ENCODE measurements at regions not wholly inside any gene's neighbourhood (a gene's known extent, or its start where the extent isn't known, plus 50 kb on each side); places are given as distances from the start of the nearest gene placed in this dataset.

DNA sequence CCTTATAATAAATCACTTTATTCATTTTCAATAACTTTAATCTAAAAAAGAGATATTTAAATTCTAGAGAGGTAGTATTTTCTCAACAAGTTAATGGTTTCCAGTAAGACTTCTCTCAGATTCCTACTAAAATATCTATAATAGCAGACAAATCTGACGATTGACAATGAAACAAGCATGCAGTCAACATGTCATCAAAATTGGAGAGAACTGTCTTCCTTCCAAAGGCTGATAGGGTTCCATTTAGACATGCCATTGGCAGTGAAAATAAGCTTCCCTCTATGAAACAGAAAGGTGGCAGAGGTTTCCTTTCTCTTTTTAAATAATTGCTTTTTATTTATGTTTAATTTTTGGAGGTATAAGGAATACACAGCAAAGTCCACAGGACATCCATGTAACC lies 217.1 kb downstream of the POM121L12 start:
- H3K79me2 ChIP-seq (ENCODE audit: insufficient read depth, low read length) = no peaks in the 10 kb centered on the region
- no peak overlapping the region for H3K9ac ChIP-seq (ENCODE audit: insufficient read depth, low read depth, low read length)
- no peaks in the 10 kb centered on the region for H3K4me1 ChIP-seq (ENCODE audit: insufficient read depth, low read length)
- no peaks in the 10 kb centered on the region for H4K20me1 ChIP-seq (ENCODE audit: insufficient read depth, low read length)
- ChIA-PET POLR2A (no interaction called here), CTCF (ENCODE audit: low intra/inter-chr PET ratio, low total read pairs) (no interaction called here)
- no peak overlapping the region for H3K4me2 ChIP-seq (ENCODE audit: low read depth, low read length)
- BruUV-seq (replicated peaks) = no TSS peak
- ATAC-seq = no peak
- peaks cover 56% of the 10 kb centered on the region for H3K9me3 ChIP-seq (ENCODE audit: low read length)
- H2AFZ ChIP-seq (ENCODE audit: low read length) = no peak overlapping the region
- 3% methylated on average over 1 of the region's 1 CpG for WGBS (ENCODE audit: low lambda C conversion rate)
- intact Hi-C loops (cut with micrococcal nuclease; ENCODE audit: unreplicated experiment) (no loop called here), in situ Hi-C loops (cut with HindIII; ENCODE audit: extremely low pct_ligation_motif_present, low pct_unique_long_range_greater_than_20kb) (no loop called here)
- no peak for FAIRE-seq
- no peaks in the 10 kb centered on the region for H3K27me3 ChIP-seq (ENCODE audit: control insufficient read depth in 1 of 2, insufficient read depth in 2 of 2, low read length in 2 of 2)
- no peak overlapping the region for H3K4me3 ChIP-seq (replicated peaks in 1 of 3; ENCODE audit: insufficient read depth in 1 of 3, low read depth in 2 of 3, low read length in 3 of 3)
- H3K36me3 ChIP-seq (replicated peaks in 1 of 2; ENCODE audit: control insufficient read depth in 1 of 2, insufficient read depth in 2 of 2, low read length in 2 of 2) = no peaks in the 10 kb centered on the region
- no peak overlapping the region for H3K27ac ChIP-seq (ENCODE audit: extremely low read length, insufficient read depth, low read length)
- TF ChIP-seq, protein P1, sequence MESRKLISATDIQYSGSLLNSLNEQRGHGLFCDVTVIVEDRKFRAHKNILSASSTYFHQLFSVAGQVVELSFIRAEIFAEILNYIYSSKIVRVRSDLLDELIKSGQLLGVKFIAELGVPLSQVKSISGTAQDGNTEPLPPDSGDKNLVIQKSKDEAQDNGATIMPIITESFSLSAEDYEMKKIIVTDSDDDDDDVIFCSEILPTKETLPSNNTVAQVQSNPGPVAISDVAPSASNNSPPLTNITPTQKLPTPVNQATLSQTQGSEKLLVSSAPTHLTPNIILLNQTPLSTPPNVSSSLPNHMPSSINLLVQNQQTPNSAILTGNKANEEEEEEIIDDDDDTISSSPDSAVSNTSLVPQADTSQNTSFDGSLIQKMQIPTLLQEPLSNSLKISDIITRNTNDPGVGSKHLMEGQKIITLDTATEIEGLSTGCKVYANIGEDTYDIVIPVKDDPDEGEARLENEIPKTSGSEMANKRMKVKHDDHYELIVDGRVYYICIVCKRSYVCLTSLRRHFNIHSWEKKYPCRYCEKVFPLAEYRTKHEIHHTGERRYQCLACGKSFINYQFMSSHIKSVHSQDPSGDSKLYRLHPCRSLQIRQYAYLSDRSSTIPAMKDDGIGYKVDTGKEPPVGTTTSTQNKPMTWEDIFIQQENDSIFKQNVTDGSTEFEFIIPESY (CRISPR knock-in tag; IDR thresholded peaks at IDR 0.05) = no peak
- TF ChIP-seq RBM22 (optimal IDR thresholded peaks at IDR 0.05; ENCODE audit: low read length) = no peak
- no peak for TF ChIP-seq ZIK1 (CRISPR knock-in tag; IDR thresholded peaks at IDR 0.05; ENCODE audit: borderline replicate concordance, low read depth)
- no peak for TF ChIP-seq SALL1 (CRISPR knock-in tag; IDR thresholded peaks at IDR 0.05)
- TF ChIP-seq PCBP2 (optimal IDR thresholded peaks at IDR 0.05; ENCODE audit: low read depth, low read length, poor library complexity, severe bottlenecking) = no peak
- no peak for TF ChIP-seq ZNF614 (CRISPR knock-in tag; IDR thresholded peaks at IDR 0.05; ENCODE audit: borderline replicate concordance)
- no peak for TF ChIP-seq NFKB2 (CRISPR knock-in tag; IDR thresholded peaks at IDR 0.05; ENCODE audit: borderline replicate concordance)
- TF ChIP-seq ZNF746 (CRISPR knock-in tag; IDR thresholded peaks at IDR 0.05) = no peak
- TF ChIP-seq, protein P2, sequence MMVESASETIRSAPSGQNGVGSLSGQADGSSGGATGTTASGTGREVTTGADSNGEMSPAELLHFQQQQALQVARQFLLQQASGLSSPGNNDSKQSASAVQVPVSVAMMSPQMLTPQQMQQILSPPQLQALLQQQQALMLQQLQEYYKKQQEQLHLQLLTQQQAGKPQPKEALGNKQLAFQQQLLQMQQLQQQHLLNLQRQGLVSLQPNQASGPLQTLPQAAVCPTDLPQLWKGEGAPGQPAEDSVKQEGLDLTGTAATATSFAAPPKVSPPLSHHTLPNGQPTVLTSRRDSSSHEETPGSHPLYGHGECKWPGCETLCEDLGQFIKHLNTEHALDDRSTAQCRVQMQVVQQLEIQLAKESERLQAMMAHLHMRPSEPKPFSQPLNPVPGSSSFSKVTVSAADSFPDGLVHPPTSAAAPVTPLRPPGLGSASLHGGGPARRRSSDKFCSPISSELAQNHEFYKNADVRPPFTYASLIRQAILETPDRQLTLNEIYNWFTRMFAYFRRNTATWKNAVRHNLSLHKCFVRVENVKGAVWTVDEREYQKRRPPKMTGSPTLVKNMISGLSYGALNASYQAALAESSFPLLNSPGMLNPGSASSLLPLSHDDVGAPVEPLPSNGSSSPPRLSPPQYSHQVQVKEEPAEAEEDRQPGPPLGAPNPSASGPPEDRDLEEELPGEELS (CRISPR knock-in tag; IDR thresholded peaks at IDR 0.05) = no peak
- no peak for TF ChIP-seq RAD21 (CRISPR knock-in tag; IDR thresholded peaks at IDR 0.05)
- TF ChIP-seq, protein P3, sequence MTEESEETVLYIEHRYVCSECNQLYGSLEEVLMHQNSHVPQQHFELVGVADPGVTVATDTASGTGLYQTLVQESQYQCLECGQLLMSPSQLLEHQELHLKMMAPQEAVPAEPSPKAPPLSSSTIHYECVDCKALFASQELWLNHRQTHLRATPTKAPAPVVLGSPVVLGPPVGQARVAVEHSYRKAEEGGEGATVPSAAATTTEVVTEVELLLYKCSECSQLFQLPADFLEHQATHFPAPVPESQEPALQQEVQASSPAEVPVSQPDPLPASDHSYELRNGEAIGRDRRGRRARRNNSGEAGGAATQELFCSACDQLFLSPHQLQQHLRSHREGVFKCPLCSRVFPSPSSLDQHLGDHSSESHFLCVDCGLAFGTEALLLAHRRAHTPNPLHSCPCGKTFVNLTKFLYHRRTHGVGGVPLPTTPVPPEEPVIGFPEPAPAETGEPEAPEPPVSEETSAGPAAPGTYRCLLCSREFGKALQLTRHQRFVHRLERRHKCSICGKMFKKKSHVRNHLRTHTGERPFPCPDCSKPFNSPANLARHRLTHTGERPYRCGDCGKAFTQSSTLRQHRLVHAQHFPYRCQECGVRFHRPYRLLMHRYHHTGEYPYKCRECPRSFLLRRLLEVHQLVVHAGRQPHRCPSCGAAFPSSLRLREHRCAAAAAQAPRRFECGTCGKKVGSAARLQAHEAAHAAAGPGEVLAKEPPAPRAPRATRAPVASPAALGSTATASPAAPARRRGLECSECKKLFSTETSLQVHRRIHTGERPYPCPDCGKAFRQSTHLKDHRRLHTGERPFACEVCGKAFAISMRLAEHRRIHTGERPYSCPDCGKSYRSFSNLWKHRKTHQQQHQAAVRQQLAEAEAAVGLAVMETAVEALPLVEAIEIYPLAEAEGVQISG (CRISPR knock-in tag; IDR thresholded peaks at IDR 0.05) = no peak
- TF ChIP-seq, protein P4, sequence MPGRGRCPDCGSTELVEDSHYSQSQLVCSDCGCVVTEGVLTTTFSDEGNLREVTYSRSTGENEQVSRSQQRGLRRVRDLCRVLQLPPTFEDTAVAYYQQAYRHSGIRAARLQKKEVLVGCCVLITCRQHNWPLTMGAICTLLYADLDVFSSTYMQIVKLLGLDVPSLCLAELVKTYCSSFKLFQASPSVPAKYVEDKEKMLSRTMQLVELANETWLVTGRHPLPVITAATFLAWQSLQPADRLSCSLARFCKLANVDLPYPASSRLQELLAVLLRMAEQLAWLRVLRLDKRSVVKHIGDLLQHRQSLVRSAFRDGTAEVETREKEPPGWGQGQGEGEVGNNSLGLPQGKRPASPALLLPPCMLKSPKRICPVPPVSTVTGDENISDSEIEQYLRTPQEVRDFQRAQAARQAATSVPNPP (CRISPR knock-in tag; IDR thresholded peaks at IDR 0.05) = no peak
- TF ChIP-seq ZNF761 (CRISPR knock-in tag; conservative IDR thresholded peaks at IDR 0.05) = no peak
- TF ChIP-seq MIER2 (CRISPR knock-in tag; IDR thresholded peaks at IDR 0.05) = no peak
- TF ChIP-seq ETV5 (CRISPR knock-in tag; IDR thresholded peaks at IDR 0.05; ENCODE audit: borderline replicate concordance) = no peak
- no peak for TF ChIP-seq ZNF20 (CRISPR knock-in tag; IDR thresholded peaks at IDR 0.05)
- no peak for DNase-seq (ENCODE audit: low spot score)

Measured in HepG2 (cell line).